PC-3 (cell line): ENCODE measurements at regions not wholly inside any gene's neighbourhood (a gene's known extent, or its start where the extent isn't known, plus 50 kb on each side); places are given as distances from the start of the nearest gene placed in this dataset.

Experiments used
- ATAC-seq: fragments of 200-7000 bp; cut with Tn5 transposase; 2 replicates; pipeline ENCODE4 v1.9.1; 2020; ENCODE audit warnings: mild to moderate bottlenecking, moderate library complexity
- BruUV-seq: library from RNA; stranded (reverse); fragments of 400-500 nt; replicated peaks from 2 replicates; lab custom pipeline; 2021; lab: Mats Ljungman, UMichigan
- CTCF ChIA-PET: fragments of 300-600 bp; sonication (Branson Sonifier 250); formaldehyde crosslinking; loops from one replicate; lab custom pipeline; 2022; ENCODE audit warnings: antibody characterized with exemption; lab: Charles Lee
- POLR2A ChIA-PET: fragments of 300-600 bp; sonication (Branson Sonifier 250); formaldehyde crosslinking; loops from one replicate; lab custom pipeline; 2022; ENCODE audit warnings: antibody characterized with exemption; ENCODE audit not compliant: unreplicated experiment; lab: Charles Lee
- DNase-seq: peaks from one replicate; pipeline ENCODE4 v3.0.0-alpha.2; 2015
- H2AFZ ChIP-seq: fragments of 300-600 bp; sonication (generic); 2 replicates; pipeline ENCODE4 v1.6.0; 2016; ENCODE audit warnings: antibody characterized with exemption, low read length
- H3F3A ChIP-seq: fragments of 300-600 bp; sonication (generic); one replicate; pipeline ENCODE4 v1.6.0; 2017; ENCODE audit warnings: antibody characterized with exemption, low read length, control low read depth, mild to moderate bottlenecking; ENCODE audit not compliant: unreplicated experiment
- H3K27ac ChIP-seq: fragments of 300-600 bp; sonication (generic); 2 replicates; pipeline ENCODE4 v1.5.1; 2016; ENCODE audit warnings: mild to moderate bottlenecking, low read length
- H3K27me3 ChIP-seq: fragments of 300-600 bp; sonication (generic); 2 replicates; pipeline ENCODE4 v1.6.1; 2016; ENCODE audit warnings: low read length, mixed read lengths
- H3K36me3 ChIP-seq: fragments of 300-600 bp; sonication (generic); 2 replicates; pipeline ENCODE4 v1.6.1; 2016; ENCODE audit warnings: low read depth, mixed run types, low read length, mixed read lengths
- H3K4me1 ChIP-seq: fragments of 300-600 bp; sonication (generic); 2 replicates; pipeline ENCODE4 v1.5.1; 2016; ENCODE audit warnings: low read length; ENCODE audit not compliant: insufficient read depth
- H3K4me2 ChIP-seq: fragments of 300-600 bp; sonication (generic); 2 replicates; pipeline ENCODE4 v1.6.0; 2016; ENCODE audit warnings: low read length
- H3K4me3 ChIP-seq: fragments of 300-600 bp; sonication (generic); 2 replicates; pipeline ENCODE4 v1.5.1; 2016; ENCODE audit warnings: mild to moderate bottlenecking, low read length, mixed read lengths
- H3K79me2 ChIP-seq: fragments of 300-600 bp; sonication (generic); 2 replicates; pipeline ENCODE4 v1.6.1; 2017; ENCODE audit warnings: low read length, mixed read lengths
- H3K9ac ChIP-seq: fragments of 300-600 bp; sonication (generic); 2 replicates; pipeline ENCODE4 v1.6.0; 2016; ENCODE audit warnings: mild to moderate bottlenecking, low read length
- H3K9me2 ChIP-seq: fragments of 300-600 bp; sonication (generic); replicated peaks from 2 replicates; pipeline ENCODE4 v1.6.1; 2016; ENCODE audit warnings: mixed run types, low read length, mixed read lengths
- H3K9me3 ChIP-seq: fragments of 300-600 bp; sonication (generic); 2 replicates; pipeline ENCODE4 v1.6.1; 2016; ENCODE audit warnings: low read length, mixed read lengths
- H4K20me1 ChIP-seq: fragments of 300-600 bp; sonication (generic); 2 replicates; pipeline ENCODE4 v1.6.1; 2016; ENCODE audit warnings: low read length, mixed read lengths
- EZH2 ChIP-seq: fragments of 300-600 bp; sonication (generic); IDR thresholded peaks from one replicate; pipeline ENCODE4 v1.6.1; 2017; ENCODE audit warnings: antibody characterized with exemption, mild to moderate bottlenecking, low read length; ENCODE audit not compliant: unreplicated experiment
- EZH2phosphoT487 ChIP-seq: fragments of 300-600 bp; sonication (generic); IDR thresholded peaks from 2 replicates; pipeline ENCODE4 v1.6.1; 2018; ENCODE audit warnings: mild to moderate bottlenecking, antibody characterized with exemption, low read length, borderline replicate concordance
- intact Hi-C: fragments of 100-400 bp; cut with micrococcal nuclease; formaldehyde crosslinking; loops from 2 replicates; pipeline ENCODE4 v1.9.0; 2023
- TF ChIP-seq, protein P1 (sequence below): fragments of 300-600 bp; sonication (generic); conservative IDR thresholded peaks from 2 replicates; pipeline ENCODE4 v1.5.1; 2017; ENCODE audit warnings: antibody characterized with exemption, low read depth, mild to moderate bottlenecking, low read length

- H3K9me3 ChIP-seq = no peaks in the 10 kb centered on the region
- H2AFZ ChIP-seq = no peak overlapping the region
- DNase-seq = no peak
- ChIA-PET POLR2A (no interaction called here), CTCF (no interaction called here)
- H3K4me2 ChIP-seq = no peak overlapping the region
- H3K27ac ChIP-seq = no peak overlapping the region
- H3K79me2 ChIP-seq = no peaks in the 10 kb centered on the region
- no TSS peak for BruUV-seq
- TF ChIP-seq EZH2phosphoT487 (no peak), EZH2 (no peak)
- TF ChIP-seq, protein P1, sequence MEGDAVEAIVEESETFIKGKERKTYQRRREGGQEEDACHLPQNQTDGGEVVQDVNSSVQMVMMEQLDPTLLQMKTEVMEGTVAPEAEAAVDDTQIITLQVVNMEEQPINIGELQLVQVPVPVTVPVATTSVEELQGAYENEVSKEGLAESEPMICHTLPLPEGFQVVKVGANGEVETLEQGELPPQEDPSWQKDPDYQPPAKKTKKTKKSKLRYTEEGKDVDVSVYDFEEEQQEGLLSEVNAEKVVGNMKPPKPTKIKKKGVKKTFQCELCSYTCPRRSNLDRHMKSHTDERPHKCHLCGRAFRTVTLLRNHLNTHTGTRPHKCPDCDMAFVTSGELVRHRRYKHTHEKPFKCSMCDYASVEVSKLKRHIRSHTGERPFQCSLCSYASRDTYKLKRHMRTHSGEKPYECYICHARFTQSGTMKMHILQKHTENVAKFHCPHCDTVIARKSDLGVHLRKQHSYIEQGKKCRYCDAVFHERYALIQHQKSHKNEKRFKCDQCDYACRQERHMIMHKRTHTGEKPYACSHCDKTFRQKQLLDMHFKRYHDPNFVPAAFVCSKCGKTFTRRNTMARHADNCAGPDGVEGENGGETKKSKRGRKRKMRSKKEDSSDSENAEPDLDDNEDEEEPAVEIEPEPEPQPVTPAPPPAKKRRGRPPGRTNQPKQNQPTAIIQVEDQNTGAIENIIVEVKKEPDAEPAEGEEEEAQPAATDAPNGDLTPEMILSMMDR = no peak
- H4K20me1 ChIP-seq = no peaks in the 10 kb centered on the region
- no peaks in the 10 kb centered on the region for H3K9me2 ChIP-seq
- no peak overlapping the region for H3K4me3 ChIP-seq
- H3F3A ChIP-seq = no peaks in the 10 kb centered on the region
- peaks cover 34% of the 10 kb centered on the region; the same call in 1 of the 2 replicates for H3K27me3 ChIP-seq
- H3K9ac ChIP-seq = no peak overlapping the region
- intact Hi-C loops = no loop called here
- no peak for ATAC-seq
- no peaks in the 10 kb centered on the region for H3K36me3 ChIP-seq
- H3K4me1 ChIP-seq = no peaks in the 10 kb centered on the region
These were observed 148.6 kb upstream of the CPSF6 start for GRCh38 chr12:69090722-69091121.

- intact Hi-C loops = no loop called here
- no peak overlapping the region for H3K4me2 ChIP-seq
- CTCF ChIA-PET = interaction anchor here (0.6 kb wide), 1 partner anchor 201 kb away, joined by 3 read pairs; no protein-coding TSS in a partner anchor
These were observed 147.8 kb upstream of the CPSF6 start for GRCh38 chr12:69091442-69092017.

More at GRCh38 chr12:69091442-69092017, 147.8 kb upstream of the CPSF6 start:
- H2AFZ ChIP-seq = no peak overlapping the region
- H3K9me2 ChIP-seq = no peaks in the 10 kb centered on the region
- H3K36me3 ChIP-seq = no peaks in the 10 kb centered on the region
- peaks cover 34% of the 10 kb centered on the region; the same call in 1 of the 2 replicates for H3K27me3 ChIP-seq
- no peaks in the 10 kb centered on the region for H4K20me1 ChIP-seq
- no peaks in the 10 kb centered on the region for H3K9me3 ChIP-seq
- H3K9ac ChIP-seq = no peak overlapping the region
- H3K4me1 ChIP-seq = no peaks in the 10 kb centered on the region
- DNase-seq (no peak), ATAC-seq (no peak)
- no peak overlapping the region for H3K4me3 ChIP-seq
- H3K27ac ChIP-seq = no peak overlapping the region
- no TSS peak for BruUV-seq
- TF ChIP-seq EZH2phosphoT487 (no peak), EZH2 (no peak)
- TF ChIP-seq, protein P1 = no peak; the same call in 1 of the 2 replicates
- no peaks in the 10 kb centered on the region for H3K79me2 ChIP-seq
- H3F3A ChIP-seq = no peaks in the 10 kb centered on the region
- POLR2A ChIA-PET = no interaction called here
